Stimulated activated CD4-positive, alpha-beta T cell treated with anti-CD3 and anti-CD28 coated beads, Interleukin-4, amount 100 ng/mL, for 4 hours (primary cell): ENCODE measurements at regions not wholly inside any gene's neighbourhood (a gene's known extent, or its start where the extent isn't known, plus 50 kb on each side); places are given as distances from the start of the nearest gene placed in this dataset.

Experiments
- DNase-seq, 2 experiments: peaks; one replicate each; pipeline ENCODE4 v3.0.0-alpha.2; 2020

- no peak for DNase-seq
These were observed 435.5 kb upstream of the TGFBR2 start for GRCh38 chr3:30170681-30171438.

DNA sequence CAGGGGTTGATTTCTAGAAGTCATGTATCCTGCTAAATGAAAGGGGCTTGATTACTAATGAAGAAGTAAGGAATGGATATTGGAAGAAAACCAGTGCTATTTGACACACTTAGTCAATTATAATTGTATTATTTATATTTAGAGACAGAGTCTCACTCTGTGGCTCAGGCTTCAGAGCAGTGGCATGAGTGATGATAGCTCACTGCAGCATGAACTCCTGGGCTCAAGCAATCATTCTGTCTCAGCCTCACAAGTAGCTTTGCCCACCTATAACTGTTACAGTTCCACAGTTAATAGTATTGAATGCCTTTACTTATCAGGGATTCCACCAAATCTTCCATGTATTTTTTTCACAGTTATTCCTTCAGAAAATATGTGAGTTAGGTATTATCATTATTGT, 432.0 kb upstream of the TGFBR2 start:
- no peak for DNase-seq

DNA sequence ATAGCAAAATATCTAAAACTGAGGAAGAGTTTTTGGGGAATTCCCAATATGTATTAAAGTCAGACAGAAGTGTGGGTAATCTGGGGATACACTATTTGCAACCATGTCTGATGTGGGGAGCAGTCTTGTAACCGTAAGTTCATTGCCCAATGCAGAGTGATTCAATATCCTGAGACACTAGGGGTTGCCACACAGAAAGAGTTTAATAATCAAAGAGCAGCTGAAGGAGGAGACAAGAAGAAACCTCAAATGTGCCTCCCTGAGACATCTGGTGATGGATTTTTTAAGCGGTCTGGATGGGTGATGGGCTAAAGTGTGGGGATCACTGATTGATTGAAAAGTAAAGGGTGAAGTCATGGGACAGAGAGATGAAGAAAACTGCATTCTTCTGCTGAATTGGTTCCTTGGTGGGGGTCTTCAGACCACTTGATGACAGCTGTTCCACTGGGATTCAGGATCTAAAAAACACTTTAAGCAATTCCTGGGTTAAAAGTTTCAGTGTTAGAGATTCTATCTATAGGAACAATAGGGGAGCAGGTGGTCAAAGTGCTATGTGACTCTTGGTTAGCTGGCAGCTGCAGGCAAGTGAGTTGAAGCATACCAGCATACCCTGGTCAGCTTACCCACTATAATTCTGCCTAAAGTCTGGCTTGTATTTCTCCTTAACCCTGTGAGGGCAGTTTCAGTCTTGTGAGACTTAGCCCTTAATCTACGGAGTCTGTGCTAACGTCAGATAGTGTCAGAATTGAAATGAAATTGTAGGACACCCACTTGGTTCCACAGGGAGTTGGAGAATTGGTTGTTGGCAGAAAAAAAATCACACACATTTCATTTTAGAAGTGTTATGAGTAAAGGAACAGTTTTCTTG, 425.9 kb upstream of the TGFBR2 start:
- DNase-seq: no peak

GRCh38 chr3:30181178-30181465, 425.3 kb upstream of the TGFBR2 start:
- DNase-seq: no peak

- DNase-seq: no peak
These were observed 424.8 kb upstream of the TGFBR2 start for GRCh38 chr3:30181581-30181980.

DNA sequence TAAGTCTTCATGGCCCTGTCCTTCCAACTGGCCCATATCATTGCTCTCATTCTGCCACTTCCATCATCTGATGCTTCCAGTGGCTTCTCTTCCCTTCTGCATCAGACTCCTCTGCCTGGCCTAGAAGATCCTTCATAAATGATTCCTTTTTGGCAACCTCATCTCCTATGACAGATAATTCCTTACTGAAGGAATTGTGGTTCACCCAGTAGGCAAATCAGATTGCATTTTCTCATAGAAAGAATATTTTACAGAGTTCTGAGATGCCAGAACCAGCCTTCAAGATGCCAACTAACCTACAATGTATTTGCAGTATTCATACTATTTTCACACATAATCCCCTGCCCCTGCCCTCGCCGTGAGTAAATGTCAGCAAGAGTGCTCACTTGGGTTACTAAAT, 423.0 kb upstream of the TGFBR2 start:
- no peak for DNase-seq

DNA sequence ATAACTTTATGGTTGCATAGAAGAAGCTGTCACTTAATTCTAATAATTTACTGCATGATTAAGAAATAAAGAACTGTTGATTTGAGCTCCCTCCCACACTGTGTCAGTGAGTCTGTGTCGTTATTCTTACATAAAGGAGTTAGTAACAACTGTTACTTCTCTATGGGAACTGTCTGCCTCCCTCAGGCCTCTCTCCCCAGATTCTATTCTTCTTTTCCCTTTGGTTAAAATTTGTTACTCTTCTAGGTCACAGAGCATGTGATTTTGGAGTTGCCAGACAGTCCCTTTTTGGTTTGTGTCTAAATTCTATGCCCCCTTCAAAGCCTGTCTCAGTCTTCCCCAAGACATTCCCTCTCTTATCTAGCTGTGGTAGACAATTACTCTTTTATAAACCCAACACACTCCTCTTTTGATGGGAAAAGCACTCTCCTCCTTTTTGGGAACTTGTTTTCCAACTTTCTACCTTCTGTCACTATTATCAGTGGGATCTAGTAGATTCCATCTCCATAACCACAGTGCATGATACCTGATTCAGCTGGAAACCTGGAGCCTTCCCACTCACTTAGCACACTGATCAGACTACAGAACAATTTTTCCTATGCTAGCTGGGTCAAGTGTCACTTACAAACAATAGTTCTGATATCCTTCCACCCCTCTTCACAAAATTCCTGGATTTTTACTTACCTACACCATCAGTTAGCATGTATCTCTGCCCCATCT, 422.1 kb upstream of the TGFBR2 start:
- DNase-seq: no peak

- DNase-seq: no peak
These were observed 420.5 kb upstream of the TGFBR2 start for GRCh38 chr3:30185872-30186271.

- DNase-seq: no peak
These were observed 419.6 kb upstream of the TGFBR2 start for GRCh38 chr3:30186741-30187219.

- no peak for DNase-seq
These were observed 419.0 kb upstream of the TGFBR2 start for GRCh38 chr3:30187366-30187765.

DNA sequence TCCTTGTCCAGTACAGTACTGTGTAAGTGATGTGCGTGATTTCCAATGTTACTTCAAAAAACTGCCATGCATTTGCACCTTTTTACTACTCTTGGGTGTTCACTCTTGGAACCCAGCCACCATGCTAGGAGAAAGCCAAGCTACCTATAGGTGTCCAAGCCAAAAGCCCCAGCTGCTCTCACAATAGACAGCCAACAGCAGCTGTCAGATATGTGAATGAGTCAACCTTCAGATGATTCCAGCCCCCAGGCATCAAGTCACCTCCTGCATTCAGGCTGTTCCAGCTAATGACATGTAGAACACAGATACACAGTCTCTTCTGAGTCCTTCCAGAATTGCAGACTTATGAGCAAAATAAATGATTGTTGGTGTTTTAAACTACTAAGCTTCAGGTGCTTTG, 417.7 kb upstream of the TGFBR2 start:
- DNase-seq: no peak

GRCh38 chr3:30189900-30190299, 416.5 kb upstream of the TGFBR2 start:
- no peak for DNase-seq

GRCh38 chr3:30193625-30194044, 412.8 kb upstream of the TGFBR2 start:
- no peak for DNase-seq

DNA sequence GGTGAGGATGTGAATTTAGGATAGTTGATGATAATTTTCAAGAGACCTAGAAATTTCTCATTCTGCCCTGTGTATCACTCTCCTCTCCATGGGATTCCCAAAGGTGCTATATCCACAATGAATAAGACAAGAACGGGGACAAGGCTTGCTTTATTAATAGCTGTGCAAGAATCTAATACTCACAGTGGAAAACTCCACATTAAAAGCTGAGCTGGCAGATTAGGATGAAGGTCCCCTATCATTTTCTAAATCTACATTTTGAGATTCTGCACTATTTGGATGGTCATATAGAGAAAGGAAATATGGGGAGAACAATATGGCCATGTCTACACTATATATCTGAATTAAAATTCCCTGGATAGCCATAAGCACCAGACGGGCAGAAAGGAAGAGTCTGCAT, 411.0 kb upstream of the TGFBR2 start:
- DNase-seq: no peak

DNA sequence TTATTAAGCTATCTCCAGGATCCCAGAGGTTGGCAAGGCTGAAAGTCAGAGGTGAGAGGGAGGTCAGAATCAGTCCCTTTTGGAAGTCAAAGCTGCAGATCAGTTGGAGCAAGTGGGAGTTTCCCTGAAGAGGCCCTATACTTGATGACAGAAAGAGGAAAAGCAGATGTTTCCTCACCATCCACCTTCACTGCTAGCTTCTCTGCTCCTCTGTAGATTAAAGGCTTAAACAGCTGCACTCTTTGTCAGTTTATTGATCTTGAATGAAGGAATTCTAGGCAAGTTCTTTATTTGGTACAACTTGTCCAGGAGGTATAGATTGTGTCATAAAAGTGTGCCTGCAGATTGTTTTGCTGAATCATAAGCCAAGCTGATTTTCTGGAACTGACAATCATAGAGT, 408.2 kb upstream of the TGFBR2 start:
- no peak for DNase-seq

- peak; percentile 56 to 69 for DNase-seq
These were observed 407.2 kb upstream of the TGFBR2 start for GRCh38 chr3:30199096-30199759.

- no peak for DNase-seq
These were observed 406.5 kb upstream of the TGFBR2 start for GRCh38 chr3:30199855-30200254.

- DNase-seq: no peak
These were observed 404.7 kb upstream of the TGFBR2 start for GRCh38 chr3:30201715-30202114.

GRCh38 chr3:30203301-30203700, 403.1 kb upstream of the TGFBR2 start:
- DNase-seq: no peak

GRCh38 chr3:30204126-30204525, 402.3 kb upstream of the TGFBR2 start:
- no peak for DNase-seq

GRCh38 chr3:30206051-30206450, 400.4 kb upstream of the TGFBR2 start:
- DNase-seq: no peak

- no peak for DNase-seq
These were observed 384.8 kb upstream of the TGFBR2 start for GRCh38 chr3:30221619-30222018.

DNA sequence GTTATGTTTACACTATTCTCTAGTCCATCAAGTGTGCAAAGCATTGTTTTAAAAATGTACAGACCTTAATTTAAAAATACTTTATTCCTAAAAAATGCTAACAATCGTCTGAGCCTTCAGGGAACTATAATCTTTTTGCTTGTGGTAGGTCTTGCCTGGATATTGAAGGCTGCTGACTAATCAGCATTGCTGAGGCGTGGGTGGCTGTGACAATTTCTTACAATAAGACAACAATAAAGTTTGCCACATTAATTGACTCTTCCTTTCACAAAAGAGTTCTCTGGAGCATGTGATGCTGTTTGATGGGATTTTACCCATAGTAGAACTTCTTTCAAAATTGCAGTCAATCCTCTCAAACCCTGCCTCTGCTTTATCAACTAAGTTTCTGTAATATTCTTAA, 384.0 kb upstream of the TGFBR2 start:
- no peak for DNase-seq
